Calu3 (cell line): ENCODE measurements at regions not wholly inside any gene's neighbourhood (a gene's known extent, or its start where the extent isn't known, plus 50 kb on each side); places are given as distances from the start of the nearest gene placed in this dataset.

Experiments used
- BruUV-seq: library from RNA; stranded (reverse); fragments of 400-500 nt; replicated peaks from 2 replicates; lab custom pipeline; 2021; lab: Mats Ljungman, UMichigan
- CTCF ChIA-PET: fragments of 300-600 bp; sonication (Branson Sonifier 250); formaldehyde crosslinking; loops from one replicate; lab custom pipeline; 2022; ENCODE audit warnings: antibody characterized with exemption; lab: Charles Lee
- DNase-seq: peaks from one replicate; pipeline ENCODE4 v3.0.0; 2022
- H3K27ac Mint-ChIP-seq: one replicate; pipeline ENCODE4 v1.8.0; 2022; ENCODE audit warnings: mixed read lengths; ENCODE audit not compliant: unreplicated experiment
- H3K27me3 Mint-ChIP-seq: one replicate; pipeline ENCODE4 v1.8.0; 2022; ENCODE audit warnings: mixed read lengths; ENCODE audit not compliant: unreplicated experiment
- H3K36me3 Mint-ChIP-seq: one replicate; pipeline ENCODE4 v1.8.0; 2022; ENCODE audit warnings: mild to moderate bottlenecking, moderate library complexity, mixed read lengths; ENCODE audit not compliant: insufficient read depth, unreplicated experiment
- H3K4me1 Mint-ChIP-seq: one replicate; pipeline ENCODE4 v1.8.0; 2022; ENCODE audit warnings: mild to moderate bottlenecking, low read depth, mixed read lengths; ENCODE audit not compliant: unreplicated experiment
- H3K4me3 Mint-ChIP-seq: one replicate; pipeline ENCODE4 v1.8.0; 2022; ENCODE audit warnings: mild to moderate bottlenecking, low read depth, moderate library complexity, mixed read lengths; ENCODE audit not compliant: unreplicated experiment
- H3K9me3 Mint-ChIP-seq: one replicate; pipeline ENCODE4 v1.8.0; 2022; ENCODE audit warnings: low read depth, mixed read lengths; ENCODE audit not compliant: unreplicated experiment
- intact Hi-C: fragments of 100-400 bp; cut with micrococcal nuclease; formaldehyde crosslinking; loops from one replicate; pipeline ENCODE4 v1.10.0; 2022; ENCODE audit not compliant: unreplicated experiment
- TF ChIP-seq, protein P1 (sequence below): fragments of 200-600 bp; IDR thresholded peaks from one replicate; pipeline ENCODE4 v1.8.0; 2022; ENCODE audit warnings: antibody characterized with exemption; ENCODE audit not compliant: unreplicated experiment

DNA sequence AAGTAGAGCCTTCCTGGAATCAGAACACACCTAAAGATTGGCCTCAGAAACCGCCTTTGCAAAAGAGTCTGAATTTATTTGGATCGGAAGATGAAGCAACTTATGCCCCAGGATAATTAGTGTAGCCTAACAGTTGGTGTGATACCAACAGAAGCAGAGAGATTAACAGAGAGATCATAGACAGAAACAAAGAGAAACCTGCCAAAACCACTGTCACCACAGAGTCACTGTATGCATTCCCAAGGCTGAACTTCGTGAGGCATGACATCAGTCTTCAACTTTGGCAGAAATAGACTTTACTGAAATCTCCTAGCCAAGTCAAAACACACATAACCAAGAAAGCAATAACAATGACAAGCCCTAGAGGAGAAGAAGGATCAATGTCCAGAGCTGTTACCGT lies 361.8 kb downstream of the ELAVL2 start:
- no peak overlapping the region for H3K27ac Mint-ChIP-seq
- CTCF ChIA-PET: no interaction called here
- H3K36me3 Mint-ChIP-seq: no peaks in the 10 kb centered on the region
- no peak for DNase-seq
- BruUV-seq: no TSS peak
- no peak overlapping the region for H3K4me3 Mint-ChIP-seq
- peaks cover 7% of the 10 kb centered on the region for H3K9me3 Mint-ChIP-seq
- H3K4me1 Mint-ChIP-seq: no peaks in the 10 kb centered on the region
- H3K27me3 Mint-ChIP-seq: no peaks in the 10 kb centered on the region
- TF ChIP-seq, protein P1, sequence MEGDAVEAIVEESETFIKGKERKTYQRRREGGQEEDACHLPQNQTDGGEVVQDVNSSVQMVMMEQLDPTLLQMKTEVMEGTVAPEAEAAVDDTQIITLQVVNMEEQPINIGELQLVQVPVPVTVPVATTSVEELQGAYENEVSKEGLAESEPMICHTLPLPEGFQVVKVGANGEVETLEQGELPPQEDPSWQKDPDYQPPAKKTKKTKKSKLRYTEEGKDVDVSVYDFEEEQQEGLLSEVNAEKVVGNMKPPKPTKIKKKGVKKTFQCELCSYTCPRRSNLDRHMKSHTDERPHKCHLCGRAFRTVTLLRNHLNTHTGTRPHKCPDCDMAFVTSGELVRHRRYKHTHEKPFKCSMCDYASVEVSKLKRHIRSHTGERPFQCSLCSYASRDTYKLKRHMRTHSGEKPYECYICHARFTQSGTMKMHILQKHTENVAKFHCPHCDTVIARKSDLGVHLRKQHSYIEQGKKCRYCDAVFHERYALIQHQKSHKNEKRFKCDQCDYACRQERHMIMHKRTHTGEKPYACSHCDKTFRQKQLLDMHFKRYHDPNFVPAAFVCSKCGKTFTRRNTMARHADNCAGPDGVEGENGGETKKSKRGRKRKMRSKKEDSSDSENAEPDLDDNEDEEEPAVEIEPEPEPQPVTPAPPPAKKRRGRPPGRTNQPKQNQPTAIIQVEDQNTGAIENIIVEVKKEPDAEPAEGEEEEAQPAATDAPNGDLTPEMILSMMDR: no peak
- intact Hi-C loops: no loop called here

DNA sequence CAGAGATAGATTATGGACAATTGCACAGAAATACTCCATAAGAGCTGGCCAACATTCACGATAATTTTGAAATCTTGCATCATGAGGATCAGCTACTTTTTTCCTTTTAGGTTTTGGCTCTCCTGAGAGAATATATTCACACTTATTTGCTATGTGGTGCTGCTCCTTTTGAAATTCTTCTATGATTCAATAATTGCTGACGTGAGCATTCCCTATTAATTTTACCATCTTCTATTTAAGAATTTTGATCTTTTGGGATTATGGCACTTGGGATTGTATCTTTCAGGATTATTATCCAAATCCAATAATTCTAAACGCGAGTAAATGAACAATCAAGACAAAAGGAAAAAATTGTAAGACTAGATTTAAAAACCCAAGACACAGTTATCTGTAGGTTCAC lies 358.8 kb downstream of the ELAVL2 start:
- BruUV-seq: no TSS peak
- DNase-seq: no peak
- no peak overlapping the region for H3K27ac Mint-ChIP-seq
- TF ChIP-seq, protein P1: no peak
- no peaks in the 10 kb centered on the region for H3K36me3 Mint-ChIP-seq
- CTCF ChIA-PET: no interaction called here
- no peak overlapping the region for H3K4me3 Mint-ChIP-seq
- intact Hi-C loops: no loop called here
- no peaks in the 10 kb centered on the region for H3K27me3 Mint-ChIP-seq
- no peaks in the 10 kb centered on the region for H3K4me1 Mint-ChIP-seq
- peaks cover 7% of the 10 kb centered on the region for H3K9me3 Mint-ChIP-seq

DNA sequence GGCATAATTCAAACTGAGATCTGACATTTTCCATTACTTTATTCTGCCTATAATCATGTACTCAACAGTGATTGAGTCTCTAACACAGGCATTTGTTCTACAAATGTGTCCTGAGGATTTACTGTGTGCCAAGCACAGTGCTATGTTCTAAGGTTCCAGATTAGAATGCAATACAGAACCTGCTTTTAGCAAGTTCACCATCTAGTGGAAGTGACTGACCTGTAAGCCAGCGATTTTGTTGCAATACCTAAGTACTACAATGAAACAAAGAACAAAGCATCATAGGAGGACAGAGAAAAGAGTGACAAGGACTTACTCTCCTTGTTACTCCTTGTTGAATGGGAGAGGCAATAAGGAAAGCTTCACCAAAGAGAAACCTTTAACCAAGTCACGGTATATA lies 348.1 kb downstream of the ELAVL2 start:
- no peaks in the 10 kb centered on the region for H3K27me3 Mint-ChIP-seq
- CTCF ChIA-PET: no interaction called here
- TF ChIP-seq, protein P1: no peak
- no peak overlapping the region for H3K27ac Mint-ChIP-seq
- H3K4me3 Mint-ChIP-seq: no peak overlapping the region
- no peak for DNase-seq
- intact Hi-C loops: no loop called here
- no TSS peak for BruUV-seq
- no peaks in the 10 kb centered on the region for H3K9me3 Mint-ChIP-seq
- H3K36me3 Mint-ChIP-seq: no peaks in the 10 kb centered on the region
- H3K4me1 Mint-ChIP-seq: no peaks in the 10 kb centered on the region

DNA sequence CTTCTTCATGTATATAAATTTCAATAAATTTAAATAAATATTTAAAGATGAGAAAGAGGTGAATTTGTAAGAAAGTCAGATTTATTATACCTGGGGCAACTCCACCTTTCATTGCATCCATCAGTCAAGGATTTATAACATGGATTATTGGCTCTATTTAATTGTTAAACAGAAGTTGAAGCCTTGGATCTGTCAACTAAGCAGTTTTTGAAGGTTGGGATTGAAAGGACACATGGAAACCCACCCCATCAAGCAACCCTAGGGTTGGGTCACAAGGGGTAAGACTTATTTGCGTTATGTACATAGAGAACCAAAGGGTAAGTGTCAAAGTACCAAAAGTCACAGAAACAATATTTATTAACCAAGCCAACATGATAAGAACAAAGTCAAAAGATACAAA lies 342.5 kb downstream of the ELAVL2 start:
- TF ChIP-seq, protein P1: no peak
- H3K9me3 Mint-ChIP-seq: peaks cover 2% of the 10 kb centered on the region
- intact Hi-C loops: no loop called here
- DNase-seq: no peak
- H3K4me3 Mint-ChIP-seq: no peak overlapping the region
- no TSS peak for BruUV-seq
- H3K36me3 Mint-ChIP-seq: no peaks in the 10 kb centered on the region
- CTCF ChIA-PET: no interaction called here
- H3K27ac Mint-ChIP-seq: no peak overlapping the region
- H3K27me3 Mint-ChIP-seq: no peaks in the 10 kb centered on the region
- no peaks in the 10 kb centered on the region for H3K4me1 Mint-ChIP-seq
